CD4-positive, alpha-beta T cell treated with Interleukin-21 for 1 hour (primary cell): ENCODE measurements at regions not wholly inside any gene's neighbourhood (a gene's known extent, or its start where the extent isn't known, plus 50 kb on each side); places are given as distances from the start of the nearest gene placed in this dataset.

Source experiments
- DNase-seq: peaks from one replicate; pipeline ENCODE4 v3.0.0-alpha.2; 2020

DNA sequence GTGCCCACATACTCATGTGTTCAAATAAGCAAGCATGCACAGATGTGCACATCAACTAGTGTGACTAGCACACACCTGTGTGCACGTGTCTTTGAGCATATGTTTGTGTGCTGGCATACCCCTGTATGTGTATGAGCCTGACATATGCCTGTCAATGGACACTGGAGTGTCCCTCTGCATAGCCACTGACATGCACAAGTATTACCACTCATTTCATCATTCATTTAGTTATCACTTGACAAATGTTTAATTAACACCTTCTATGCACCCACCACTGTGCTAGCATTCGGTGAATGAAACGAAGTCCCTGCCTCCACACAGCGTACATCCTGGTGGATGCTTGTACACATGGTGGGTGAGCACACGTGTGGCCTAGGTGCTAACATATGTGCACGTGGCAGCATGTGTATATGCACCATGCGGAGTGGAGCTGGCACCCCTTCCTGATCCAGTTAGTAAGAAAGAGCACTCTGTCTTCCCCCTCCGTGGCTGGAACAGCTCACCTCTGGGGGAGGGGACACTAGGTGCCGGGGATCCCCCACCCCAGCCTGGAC, 112.0 kb downstream of the CHST1 start:
- DNase-seq, result no peak

DNA sequence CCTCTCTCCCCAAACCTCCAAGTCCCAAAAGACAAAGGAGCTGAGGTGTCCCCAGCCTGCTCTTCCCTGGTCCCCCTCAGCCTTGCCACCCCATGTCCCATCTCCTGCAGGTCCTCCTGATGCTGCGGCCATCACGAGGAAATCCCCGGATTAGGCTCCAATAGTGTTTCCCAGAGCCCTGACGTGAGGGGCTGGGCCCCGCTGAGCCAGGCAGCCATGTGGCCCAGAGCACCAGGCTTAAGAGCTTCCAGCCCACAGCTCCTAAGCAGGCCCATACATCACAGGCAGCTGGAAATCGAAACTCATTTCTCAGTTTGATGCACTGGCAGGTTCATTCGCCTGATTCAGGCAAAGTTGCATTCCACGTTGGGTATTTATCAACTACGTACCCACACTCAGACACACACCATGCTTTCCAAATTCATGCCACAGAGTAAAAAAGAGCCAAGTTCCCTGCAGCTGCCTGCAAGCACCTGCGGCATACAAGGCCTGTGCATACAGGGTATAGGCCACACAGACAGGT, 114.2 kb downstream of the CHST1 start:
- DNase-seq, result no peak

DNA sequence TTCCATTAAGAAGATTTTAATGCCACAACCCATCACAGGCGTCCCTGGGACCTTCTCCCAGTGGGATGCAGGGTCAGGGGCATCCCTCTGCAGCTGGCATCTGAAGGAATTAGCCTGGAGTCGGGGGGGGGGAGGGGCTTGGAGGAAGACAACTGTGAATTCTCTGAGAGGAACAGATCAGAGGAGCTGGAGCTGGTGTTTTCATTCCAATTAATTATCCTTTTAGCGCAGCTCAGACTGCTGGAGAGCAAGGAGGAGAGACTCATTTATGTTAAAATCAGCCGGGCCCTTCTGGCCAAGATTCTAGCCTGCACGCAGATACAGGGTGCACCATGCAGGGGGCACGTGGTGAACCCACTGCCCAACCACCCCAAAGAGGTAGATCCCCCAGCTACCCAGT, 116.2 kb downstream of the CHST1 start:
- no peak for DNase-seq

DNA sequence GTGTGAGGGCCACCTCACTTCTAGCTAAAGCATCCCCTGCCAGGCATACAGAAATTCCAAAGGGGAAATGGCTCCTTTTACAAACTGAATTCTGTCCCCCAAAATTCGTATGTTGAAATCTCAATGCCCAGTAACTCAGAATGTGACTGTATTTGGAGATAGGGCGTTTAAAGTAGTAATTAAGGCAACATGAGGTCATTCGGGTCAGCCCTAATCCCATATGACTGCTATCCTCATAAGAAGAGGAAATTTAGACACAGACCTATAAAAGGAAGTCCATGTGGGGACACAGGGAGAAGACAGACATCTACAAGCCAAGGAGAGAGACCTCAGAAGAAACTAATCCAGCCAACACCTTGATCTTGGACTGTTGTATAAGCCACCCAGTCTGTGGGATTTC, 119.1 kb downstream of the CHST1 start:
- DNase-seq, result no peak

DNA sequence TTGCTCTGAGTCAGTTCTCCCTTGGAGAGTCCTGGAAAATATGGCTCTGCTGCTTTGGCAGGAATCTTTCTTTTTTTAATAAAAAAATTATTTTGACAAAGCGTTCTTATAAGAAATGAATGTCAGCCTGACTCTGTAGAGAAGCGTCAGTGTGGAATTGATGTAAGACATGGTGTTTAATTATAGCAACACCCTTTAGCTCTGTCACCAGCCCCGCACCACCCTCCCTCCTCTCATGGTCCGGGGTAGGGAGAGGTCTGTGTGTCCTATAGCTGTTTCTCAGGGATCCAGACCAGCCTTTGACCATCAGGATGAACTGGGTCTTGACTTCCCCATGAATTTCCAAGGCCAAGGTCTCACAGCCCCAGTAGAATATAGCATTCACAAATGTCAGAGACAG, 120.6 kb downstream of the CHST1 start:
- no peak for DNase-seq

DNA sequence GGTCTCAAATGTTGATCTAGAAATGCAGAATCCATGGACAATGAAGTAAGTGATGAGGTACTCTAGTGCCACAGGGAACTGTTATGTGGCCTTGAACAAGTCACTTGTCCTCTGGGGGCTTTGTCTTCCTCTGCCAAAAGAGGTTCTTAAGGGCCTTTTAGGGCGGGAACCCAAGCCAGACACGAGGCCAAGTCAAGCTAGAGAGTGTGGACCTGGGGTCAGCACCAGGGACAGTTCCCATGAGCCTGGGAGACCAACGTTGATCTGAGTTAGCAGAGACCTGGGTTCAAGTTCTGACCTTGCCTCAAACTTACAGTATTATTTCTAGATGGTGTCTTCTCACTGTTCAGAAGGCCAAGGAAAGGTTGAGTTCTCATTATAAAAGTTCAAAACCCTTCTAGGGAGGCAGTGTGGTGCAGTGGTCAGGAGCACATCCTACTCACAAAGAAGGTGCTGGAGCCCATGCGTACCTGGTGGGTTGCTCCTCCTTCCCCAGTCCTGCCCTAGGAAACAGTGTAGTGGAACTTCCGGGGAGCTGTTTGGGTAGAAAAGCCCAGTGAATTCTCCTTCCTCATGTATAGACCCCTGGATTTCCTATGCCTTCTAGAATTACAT, 121.5 kb downstream of the CHST1 start:
- DNase-seq, result no peak

DNA sequence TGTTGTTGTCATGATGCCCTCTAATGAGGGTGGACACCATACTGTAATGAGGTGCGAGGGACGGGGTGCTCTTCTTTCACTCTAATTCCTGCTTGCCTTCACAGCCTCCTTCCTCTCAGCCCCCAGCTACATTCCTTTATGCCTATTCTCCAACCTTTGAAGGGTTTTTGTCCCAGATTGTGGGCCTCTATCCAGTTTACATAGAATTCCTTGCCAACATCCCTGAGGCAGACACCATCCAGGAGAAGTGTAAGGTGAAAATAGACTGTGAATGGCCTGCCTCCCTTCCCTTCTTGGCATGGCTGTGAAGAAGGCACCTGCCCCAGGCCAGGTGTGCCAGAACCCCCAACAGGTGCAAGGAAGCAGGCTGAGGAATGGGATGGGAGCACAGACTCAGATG, 122.3 kb downstream of the CHST1 start:
- DNase-seq, result no peak

DNA sequence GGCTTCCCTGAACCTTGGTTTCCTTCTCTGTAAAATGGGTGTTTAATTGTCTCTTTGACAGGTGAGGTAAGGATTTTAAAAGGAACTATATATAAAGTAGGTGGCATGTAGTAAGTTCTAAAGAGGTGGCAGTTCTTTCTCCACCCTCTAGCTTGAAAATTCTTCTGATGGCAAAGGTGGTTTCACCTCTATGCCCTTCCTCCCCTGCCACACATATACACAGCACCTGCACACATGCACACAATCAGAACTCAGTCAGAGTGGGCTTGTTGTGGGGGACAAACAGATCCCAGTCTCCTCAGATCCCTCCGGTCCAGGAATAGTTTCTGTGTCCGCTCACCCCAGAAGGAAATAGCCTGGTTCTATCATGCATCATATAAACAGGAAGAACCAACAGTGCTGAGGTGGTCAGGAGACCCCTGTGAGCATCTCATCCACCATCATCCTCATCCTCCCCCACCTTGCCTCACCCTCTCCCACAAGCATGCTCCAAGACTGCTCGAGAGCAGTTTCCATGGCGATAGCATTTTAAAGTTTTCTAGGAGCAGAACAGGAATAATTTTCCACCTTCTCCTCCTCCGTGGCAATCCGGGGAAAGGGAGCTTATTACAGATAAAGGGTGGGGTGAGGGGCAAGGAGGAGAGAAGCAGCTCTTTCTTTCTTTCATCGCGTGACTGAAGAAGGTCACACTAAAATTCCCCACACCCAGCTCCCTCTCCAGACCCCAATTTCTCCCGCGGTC, 123.6 kb downstream of the CHST1 start:
- no peak for DNase-seq

DNA sequence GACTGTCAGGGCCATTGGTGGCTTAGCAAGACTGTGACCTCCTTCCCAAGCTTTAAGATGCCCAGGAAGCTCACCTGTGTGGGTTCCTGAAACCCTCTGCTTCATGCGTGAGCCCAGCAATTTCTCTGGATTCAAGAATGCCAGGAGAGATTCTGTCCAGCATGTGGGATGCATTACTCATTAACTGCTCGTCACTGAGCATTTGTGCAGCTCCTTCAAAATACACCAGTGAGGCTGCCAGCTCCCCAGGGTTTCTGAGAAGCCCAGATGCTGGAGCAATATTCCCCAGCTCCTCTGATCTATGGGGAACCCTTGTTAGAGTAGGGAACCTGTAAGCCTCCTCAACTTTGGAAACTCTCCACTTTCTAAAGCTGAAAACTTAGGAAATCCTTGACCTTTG, 126.5 kb downstream of the CHST1 start:
- DNase-seq, result no peak

DNA sequence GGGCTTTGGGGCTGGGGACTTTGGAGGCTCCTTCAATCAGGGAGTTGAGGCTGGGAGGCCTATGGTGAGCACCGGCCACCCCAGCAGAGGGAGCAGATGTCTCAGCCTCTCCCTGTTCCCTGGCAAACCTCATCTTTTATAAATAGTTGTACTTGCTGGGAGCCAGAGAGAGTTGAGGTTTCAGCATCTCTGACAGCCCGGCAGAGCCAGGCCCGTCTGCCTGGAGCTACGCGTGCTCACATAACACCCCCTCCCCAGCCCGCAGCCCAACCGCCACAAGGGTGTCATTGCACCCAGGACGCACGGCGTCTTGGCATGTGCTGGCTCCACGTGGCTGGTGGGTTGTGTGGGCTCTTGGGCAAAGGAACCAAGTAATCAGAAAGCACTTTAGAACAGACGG, 127.1 kb downstream of the CHST1 start:
- no peak for DNase-seq

DNA sequence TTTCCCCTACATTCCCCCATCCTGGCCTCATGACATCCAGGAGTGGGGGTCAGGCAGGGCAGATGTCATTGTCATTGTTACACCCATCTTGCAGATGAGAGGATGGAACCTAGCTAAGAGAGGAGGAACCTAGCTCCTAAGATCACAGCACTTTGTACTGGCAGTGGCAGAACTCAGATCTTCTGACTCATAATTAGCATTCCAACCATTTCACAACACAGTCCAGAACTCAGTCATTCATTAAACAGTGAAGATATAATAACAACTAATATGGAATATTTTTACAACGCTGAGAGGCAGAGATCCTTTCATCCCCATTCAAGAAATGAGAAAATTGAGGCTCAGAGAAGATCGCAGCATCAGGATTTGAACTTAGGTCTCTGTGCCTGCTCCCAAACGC, 127.8 kb downstream of the CHST1 start:
- no peak for DNase-seq

DNA sequence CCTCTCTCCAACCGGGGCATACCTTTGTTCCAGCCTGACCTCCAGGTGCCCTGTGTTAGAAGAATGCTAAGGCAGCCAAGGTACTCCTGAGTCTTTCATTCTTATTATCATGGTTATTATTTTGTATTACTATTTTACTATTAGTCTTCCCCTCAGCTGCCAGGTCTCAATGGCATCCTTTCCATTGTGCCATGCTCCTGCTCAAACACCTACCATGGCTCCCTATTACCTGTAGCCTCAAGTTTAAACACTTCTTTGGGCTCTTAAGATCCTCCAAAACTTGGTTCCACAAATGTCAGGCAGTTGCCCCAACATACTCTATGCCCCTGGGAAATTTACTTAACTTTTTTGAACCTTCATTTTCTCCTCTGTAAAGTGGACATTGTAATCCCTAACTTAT, 130.4 kb downstream of the CHST1 start:
- no peak for DNase-seq

DNA sequence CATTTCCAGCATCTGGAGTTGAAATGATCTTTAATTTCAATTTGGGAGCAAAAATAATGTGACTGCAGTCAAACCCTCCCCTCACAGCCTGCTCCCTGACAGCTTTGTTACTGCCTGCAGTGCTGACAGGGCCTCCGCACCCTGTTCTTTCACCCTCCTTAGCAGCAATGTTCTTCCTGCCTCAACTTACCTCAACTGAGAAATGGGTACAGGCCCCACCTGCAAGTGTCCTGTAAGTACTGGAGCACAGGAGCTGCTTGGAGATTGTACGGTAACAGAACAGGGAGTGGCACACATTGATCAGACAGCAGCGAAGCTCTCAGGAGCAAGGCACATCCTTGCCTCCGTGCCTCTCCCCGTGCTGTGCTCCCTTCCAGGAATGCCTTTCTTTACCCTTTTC, 131.3 kb downstream of the CHST1 start:
- DNase-seq, result no peak

DNA sequence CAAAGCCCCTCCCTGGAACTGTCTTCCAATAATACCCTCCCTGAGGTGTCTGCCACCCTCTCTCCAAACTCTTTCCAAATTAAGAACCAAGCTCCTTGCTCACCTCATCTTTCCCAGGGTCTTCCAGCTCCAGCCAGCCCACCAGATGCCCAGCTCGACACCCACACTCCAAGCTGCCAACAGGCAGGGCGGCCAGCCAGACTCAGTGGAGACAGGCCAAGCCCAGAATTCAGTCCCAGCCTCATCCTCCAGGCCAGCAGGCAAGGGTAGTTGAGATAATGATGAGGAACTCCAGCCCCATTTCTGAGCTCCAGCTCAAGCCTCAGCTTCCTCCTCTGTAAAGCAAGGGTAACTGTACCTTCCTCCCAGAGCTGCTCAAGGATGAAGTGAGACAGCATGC, 132.9 kb downstream of the CHST1 start:
- DNase-seq, result no peak

DNA sequence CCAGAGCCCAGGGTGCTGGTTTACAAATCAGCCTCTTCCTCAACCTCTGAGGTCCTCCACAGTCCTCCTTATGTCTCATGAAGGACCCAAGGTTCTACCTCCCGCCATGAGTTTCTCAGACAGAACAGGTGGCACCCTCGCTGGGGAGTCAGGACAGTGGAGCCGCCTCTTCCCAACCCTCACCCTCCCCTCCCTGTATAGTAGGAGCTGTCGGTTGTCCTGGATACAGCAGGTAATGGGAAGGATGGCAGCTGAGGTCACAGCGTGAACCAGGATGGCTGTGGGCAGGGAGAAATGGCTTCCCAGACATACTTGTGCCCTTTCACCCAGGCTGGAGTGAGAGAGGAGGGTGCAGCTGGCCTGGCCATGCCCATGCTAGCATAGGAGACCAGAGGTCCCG, 134.6 kb downstream of the CHST1 start:
- DNase-seq, result no peak

DNA sequence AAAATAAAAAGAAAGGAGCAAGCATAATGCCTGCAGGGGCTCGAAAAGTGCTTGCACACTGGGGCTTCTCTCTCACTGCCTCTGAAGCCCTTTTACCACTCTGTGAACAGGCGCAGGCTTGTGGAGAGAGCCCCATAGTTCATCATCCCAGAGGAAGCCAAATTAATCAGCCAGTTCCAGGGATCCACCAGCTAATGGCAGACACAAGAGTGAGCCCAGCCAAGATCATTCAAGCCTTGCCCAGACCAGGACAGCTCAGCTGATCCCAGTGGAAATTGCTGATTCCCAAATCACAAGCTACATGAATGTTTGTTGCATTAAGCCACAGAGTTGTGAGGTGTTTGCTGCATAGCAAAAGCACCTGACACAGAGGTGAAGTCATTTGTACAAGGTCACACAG, 135.3 kb downstream of the CHST1 start:
- DNase-seq, result no peak

DNA sequence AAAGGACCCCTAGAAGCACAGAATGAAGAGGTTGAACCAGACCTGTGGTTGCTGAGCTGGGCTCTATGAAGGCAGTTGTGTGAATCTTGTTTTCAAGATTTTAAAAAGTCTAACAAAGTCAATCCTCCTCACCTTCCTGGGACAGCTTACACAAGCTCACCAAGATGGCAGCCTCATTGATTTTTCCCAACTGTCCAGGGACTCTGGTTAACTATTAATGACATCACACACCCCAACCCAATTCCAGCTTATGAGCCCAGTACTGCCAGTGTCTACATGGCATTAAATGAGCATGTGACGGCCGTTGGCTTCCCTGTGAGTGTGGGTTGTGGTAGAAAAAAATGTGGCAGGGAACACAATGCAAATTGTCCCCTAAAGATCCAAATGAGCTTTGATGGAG, 137.0 kb downstream of the CHST1 start:
- DNase-seq, result no peak

DNA sequence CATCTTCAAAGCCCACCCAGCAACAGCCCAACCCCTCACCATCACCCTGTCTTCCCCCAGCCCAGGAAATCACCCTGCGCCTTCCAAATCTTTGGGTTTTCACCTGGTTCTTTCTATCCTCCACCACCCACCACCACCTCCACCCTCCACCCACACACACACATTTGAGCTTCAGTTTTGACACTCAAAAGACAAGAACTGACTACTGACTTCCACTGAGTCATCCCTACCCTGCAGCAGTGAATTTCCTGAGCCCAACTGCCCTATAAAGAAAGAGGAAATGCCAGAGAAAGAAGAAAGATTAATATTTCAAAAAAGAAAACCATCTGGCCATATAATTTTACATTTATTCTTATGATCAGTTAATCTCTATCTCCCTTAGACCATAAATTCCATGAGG, 137.5 kb downstream of the CHST1 start:
- no peak for DNase-seq

DNA sequence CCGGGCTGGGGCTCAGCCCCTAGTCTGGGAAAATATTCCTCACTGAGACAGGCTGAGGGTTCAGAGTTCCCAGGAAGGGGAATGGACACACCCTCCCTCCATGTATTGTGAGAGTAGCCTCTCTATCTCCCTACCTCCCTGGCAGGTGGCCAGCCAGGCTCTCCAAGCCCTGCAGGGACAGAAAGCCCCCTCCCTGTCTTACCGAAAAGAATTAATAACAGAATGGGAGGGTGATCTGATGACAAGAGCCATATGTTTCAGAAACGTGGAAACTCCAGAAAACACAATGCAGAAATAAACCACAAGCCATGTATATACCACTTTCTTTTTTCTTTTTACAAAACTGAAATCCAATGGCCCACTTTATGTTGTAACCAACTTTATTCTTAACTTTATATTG, 140.0 kb downstream of the CHST1 start:
- DNase-seq, result no peak

DNA sequence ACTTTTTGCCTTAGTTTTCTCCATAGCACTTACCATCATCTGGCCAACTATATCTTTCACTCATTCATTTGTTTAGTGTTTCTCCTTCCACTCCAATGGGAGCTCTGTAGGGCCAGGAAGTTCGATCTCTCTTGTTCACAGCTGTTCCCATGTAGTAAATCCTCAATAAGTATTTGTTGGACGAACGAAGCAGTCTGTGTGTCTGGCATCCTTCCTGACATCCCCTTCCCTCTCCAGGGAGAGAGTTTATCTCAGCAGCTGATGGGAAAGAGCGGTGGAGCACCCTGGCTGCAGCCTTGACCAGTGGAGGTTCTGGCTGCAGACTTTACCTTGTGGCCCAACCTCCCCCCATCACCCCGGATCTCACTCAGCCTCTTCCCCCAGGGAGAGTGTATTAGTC, 141.7 kb downstream of the CHST1 start:
- DNase-seq, result no peak

DNA sequence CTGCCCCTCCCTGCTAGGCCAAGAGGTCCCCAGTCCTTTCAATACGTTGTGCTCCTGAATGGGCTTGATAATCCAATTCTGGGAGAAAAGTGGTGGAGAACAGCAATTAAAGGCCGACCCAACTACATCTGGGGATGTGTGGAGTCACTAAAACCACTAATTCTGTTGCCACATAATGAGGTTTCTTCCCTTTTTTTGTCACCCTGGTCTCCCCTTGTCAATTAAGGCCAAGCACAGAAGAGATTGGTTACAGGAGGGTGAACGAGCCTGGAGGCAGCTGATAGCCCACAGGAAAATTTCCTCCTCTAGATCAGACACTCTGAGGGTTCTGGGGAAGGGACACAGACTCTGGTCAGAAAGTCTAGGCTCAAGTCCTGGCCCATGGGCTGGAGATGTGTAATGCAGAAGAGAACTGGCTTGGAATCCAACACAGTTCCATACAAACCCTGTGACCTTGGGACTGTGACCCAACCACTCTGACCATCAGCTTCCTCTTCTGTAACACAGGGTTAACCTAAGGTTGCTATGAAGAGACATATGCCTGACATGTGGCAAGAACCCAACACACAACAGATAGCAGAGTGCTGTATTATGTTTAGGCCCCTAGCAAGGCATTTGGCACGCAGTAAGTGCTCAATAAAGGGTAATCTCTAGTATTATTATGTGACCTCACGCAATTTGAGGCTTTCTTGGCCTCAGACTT, 146.4 kb downstream of the CHST1 start:
- DNase-seq, result no peak

DNA sequence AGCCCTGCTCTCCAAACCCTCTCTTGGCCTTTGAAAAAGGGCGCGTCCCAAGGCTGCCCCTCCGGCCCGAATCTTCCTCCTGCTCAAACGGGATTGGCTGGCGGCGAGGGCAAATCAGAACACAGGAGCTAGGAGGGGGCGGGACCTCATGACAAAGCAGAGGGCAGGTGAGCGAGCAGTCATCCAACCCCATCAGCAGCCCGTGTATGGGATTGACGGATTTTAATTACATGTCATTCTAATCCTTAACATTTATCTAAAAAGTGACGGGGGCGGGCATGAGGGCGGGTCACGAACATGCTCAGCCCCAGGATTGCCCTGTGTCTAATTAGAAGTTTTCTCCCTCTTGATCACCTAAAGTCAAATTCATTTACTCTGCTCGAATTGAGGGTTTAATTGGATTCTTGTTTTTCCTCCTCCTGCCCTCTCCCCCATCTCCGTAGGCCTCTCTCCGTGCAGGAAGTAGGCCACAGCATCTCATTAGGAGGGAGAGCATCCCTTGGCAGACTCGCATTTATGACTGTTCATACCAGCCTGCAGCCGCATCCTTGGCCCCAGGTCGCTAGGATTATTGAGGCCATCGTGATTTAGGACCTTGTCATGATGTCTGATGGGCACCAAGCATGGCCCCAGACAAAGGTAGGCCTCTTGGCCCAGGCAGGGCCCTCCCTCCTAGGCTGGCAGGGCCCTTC, 147.1 kb downstream of the CHST1 start:
- no peak for DNase-seq

DNA sequence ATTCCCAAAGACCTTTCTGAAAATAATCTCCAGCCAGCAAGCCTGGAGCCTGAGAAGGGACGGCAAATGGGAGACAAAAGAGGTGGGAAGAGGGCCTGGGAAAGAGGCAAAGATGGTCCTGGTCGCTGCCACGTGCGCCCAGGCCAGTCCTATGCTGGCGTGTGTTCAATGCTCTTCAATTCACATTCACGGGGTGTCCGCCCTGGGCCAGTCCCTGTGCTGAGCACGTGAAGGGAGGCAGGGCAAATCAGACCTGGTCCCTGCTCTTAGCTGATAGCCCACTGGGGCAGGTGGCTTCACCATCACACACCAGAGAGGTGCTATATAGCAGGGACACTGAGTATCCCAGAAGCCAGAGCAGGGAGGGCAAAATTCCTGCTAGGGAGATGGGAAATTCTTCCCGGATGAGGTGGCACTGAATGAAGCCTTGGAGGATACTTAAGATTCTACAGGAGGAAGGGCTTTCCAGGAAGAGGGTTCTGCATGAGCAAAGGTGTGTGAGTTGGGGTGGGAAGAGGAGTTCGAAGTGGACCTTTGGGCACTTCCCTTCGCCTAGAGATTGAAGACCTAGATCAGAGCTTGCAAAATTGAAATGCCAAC, 148.2 kb downstream of the CHST1 start:
- DNase-seq, result no peak
